ELR (cell line): ENCODE measurements at regions not wholly inside any gene's neighbourhood (a gene's known extent, or its start where the extent isn't known, plus 50 kb on each side); places are given as distances from the start of the nearest gene placed in this dataset.

Experiments
- DNase-seq: peaks from one replicate; pipeline ENCODE4 v3.0.0-alpha.2; 2015; ENCODE audit warnings: low read depth

- DNase-seq: no peak
Measured at GRCh38 chr13:64075543-64076271, 2660.1 kb upstream of the PCDH20 start.

DNA sequence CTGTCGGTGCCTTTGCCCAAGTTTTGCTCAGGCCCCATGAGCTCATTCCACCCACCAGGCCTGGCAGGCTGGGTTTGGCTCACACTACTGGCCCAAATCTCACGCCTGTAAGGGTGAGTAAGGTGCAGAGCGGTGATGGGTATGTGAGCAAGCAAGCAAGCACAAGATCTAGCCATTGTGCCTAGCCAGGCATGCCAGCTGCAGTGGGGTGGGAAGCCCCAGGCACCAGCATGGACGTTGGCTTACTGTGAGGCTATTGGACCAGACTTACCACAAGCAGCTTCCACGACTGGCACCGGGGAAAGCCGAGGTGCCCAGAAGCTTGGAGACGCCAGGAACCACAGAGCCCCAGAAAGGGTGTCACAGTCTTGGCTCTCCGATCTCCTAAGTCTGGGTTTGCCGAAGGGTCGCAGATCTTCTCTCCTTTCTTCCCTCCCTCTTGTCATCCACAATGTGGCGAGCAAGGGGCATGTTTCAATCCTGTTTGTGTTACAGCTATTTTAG, 2659.4 kb upstream of the PCDH20 start:
- no peak for DNase-seq

- DNase-seq: no peak
Measured at GRCh38 chr13:64073203-64073602, 2657.6 kb upstream of the PCDH20 start.

GRCh38 chr13:64071352-64071751, 2655.7 kb upstream of the PCDH20 start:
- no peak for DNase-seq

GRCh38 chr13:64069892-64070291, 2654.2 kb upstream of the PCDH20 start:
- DNase-seq: no peak

- no peak for DNase-seq
Measured at GRCh38 chr13:64066711-64067110, 2651.1 kb upstream of the PCDH20 start.

DNA sequence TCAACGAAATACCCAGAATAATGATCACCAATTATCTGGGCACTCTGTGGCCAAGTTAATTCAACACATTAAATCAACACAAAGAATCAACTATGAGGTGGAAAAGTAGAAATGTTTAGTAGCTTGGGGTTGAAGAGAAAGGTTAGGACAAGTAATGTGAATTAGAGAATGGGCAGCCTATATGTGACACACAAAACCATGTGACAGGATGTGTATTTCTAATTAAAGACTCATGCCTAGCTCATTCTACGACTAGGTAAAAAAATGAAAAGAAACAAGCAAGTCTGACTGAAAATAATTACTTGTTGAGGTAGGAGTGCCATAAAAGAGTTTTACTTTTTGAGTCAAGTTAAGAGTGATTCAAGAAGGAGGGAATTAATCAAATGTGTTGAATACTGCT, 2646.0 kb upstream of the PCDH20 start:
- DNase-seq: peak; percentile 2

GRCh38 chr13:64057372-64058020, 2641.8 kb upstream of the PCDH20 start:
- no peak for DNase-seq

DNA sequence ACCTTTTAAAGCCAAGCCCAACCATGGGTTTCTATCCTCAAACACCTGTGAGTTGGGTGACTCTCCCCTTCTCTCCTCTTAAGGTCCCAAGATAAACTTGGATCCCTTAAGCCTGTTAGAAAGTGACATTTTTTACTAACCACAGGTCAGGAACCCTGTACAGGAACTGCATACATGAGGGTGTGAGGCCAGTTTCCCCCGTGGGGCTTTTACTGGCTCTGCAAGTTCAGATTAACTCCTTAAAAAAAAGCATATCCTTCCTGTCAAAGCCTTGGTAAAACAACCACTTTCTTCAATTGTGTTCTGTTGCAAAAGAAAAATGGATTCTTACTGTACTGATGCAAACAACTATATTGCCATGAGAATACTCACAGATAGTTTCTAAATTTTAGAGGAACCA, 2638.7 kb upstream of the PCDH20 start:
- DNase-seq: no peak

- DNase-seq: no peak
Measured at GRCh38 chr13:64052521-64052920, 2636.9 kb upstream of the PCDH20 start.

GRCh38 chr13:64051278-64051677, 2635.6 kb upstream of the PCDH20 start:
- DNase-seq: no peak

DNA sequence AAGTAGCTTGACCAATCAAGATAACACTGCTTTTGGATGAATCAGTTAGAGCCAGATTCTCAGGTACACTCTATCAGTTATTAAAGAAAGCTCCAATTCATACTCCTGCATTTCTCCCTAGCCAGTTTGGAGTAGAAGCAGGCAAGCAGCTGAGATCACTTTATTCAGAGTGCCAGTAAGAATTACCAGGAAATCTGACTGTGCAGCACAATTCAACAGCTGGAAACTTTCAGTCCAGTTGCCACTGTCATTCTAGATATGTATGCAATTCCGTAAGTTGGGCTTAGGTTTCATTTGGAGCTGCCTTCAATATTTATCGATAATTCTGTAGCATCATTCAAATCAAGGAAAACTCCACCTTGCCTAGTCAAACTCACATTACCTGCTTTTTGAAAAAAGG, 2625.6 kb upstream of the PCDH20 start:
- no peak for DNase-seq

GRCh38 chr13:64033921-64034320, 2618.3 kb upstream of the PCDH20 start:
- DNase-seq: no peak

DNA sequence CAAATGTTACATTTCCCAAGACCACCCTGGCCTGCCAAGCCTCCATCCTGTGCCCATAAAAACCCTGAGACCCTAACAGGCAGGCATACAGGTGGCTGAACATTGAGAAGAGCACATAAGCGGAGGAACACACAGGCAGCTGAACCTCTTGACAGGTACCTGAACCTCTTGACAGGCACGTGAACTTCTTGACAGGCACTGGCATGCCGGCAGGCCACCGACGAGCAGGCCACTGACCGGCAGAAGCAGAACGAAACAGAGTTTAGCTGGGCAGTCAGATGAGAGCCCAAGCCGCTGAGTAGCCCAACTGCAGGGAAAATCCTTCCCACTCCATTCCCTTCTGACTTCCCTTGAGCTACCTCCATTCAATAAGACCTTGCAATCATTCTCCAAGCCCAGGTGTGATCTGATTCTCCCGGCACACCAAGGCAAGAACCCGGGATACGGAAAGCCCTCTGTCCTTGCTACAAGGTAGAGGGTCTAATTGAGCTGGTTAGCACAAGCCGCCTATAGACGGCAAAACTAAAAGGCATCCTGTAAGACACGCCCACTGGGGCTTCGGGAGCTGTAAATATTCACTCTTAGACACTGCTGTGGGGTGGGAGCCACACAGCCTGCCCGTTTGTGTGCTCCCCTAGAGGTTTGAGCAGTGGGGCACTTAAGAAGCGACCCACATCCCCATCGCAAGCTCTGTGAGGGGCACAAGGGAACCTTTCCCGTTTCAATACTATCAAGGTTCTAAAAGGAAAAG, 2613.9 kb upstream of the PCDH20 start:
- no peak for DNase-seq

- no peak for DNase-seq
Measured at GRCh38 chr13:64028551-64028950, 2612.9 kb upstream of the PCDH20 start.

DNA sequence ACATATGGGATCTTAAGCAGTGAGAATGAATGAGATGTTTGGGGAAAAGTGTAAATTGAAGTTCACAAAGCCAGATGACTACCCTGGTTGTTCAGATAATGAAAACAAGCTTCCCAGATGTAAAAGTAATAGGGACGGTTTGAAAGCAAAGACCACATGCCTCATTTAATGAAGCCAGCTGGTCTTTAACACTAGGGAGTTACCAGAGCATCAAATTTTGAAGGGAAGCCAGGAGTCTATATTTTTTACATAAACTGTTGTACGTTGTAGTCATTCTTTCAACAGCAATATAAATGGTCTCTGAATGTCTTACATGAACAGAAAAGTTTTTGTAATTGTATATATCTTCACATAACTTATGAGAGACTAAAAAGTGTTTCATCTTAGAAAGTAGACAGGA, 2604.5 kb upstream of the PCDH20 start:
- DNase-seq: no peak

- DNase-seq: no peak
Measured at GRCh38 chr13:64007339-64007738, 2591.7 kb upstream of the PCDH20 start.

DNA sequence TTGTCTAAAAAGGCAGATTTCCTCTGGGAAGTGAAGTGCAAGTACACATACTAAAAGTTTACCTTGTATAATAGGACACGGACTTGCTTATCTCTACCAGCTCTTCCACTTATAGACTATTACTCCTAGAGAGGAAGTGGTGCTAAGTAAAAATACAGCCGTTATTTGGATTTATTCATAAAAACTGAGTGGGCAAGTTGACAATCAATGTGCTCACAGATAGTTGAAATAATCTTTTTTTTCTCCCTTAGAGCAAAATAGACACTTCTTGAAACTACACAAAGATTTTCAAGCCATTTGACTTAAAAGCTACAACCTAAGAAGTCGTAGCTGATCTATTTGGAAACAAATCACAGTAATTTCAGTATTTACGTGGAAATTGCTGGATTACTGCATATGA, 2584.7 kb upstream of the PCDH20 start:
- DNase-seq: no peak

DNA sequence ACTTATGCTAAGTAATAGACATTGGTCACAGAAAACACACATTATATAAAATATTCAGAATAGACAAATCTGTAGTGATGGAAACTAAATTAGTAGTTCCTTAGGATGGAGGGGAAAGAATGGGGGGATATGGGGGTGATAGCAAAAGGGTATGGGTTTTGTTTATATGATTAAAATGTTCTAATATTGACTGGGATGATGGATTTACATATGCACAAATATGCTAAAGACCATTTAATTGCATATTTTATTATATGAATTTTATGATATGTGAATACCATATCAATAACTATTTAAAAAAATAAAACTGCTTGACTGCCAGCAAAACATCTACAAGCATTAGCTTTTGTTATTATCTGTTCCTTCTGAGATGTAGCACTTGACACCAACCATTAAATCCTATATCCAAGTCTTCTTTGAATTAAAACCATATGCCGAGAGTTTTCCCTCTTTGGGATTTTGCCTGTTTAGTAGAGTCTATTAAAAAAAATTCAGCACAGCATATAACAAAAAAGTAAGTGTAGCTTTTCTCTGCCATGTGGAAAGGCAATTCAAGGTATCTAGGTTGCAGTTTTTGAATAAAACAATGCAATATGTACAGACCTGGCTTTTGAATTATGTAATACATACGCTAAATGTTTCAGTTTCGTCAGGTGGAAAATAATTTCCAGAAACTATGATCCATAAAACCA, 2584.1 kb upstream of the PCDH20 start:
- no peak for DNase-seq

GRCh38 chr13:63983366-63983765, 2567.7 kb upstream of the PCDH20 start:
- DNase-seq: no peak

DNA sequence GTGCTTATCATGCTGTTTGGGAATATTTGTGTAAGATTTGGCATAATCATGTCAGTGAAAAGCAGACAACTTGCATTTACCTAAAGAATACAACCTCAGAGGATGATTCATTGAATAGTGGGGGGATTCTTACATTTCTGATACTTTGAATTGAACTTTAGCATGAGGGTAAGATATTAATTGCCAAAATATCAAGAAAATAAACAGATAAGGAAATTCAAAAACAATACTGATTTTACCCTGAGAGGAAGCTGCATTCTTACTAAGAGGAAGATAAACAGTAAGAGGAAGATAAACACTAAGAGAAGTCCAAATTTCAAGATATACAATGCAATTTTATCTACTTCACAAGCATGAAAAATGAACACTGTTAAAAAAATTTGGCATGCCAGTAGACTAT, 2564.3 kb upstream of the PCDH20 start:
- no peak for DNase-seq

DNA sequence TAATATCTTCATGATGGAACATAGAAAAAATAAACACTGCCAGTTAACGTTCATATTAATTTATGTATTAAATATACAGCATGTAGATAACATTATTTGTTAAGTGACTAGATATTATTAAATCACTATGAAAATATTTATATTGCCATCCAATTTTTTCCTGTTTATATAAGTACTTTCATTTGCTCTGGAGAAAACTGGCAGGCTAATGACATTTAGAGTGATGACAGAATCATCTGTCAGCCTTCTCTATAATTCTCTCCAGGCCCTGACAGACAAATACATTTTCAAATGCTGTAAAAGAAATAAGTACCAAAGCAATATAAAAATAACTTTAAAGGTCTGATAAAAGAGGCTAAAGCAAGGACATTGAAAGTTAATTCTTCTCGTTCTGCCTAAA, 2556.7 kb upstream of the PCDH20 start:
- DNase-seq: no peak
